ENCODE measurements at regions not wholly inside any gene's neighbourhood (a gene's known extent, or its start where the extent isn't known, plus 50 kb on each side); places are given as distances from the start of the nearest gene placed in this dataset.

GRCh38 chr21:38660333-38661196 is 145.2 kb upstream of the ETS2 start:
- no peak for DNase-seq

GRCh38 chr21:38661197-38661871 is 144.4 kb upstream of the ETS2 start:
- no peak for DNase-seq

GRCh38 chr21:38661889-38662568 is 143.7 kb upstream of the ETS2 start:
- no peak for DNase-seq

- DNase-seq: no peak
Observed at GRCh38 chr21:38663282-38663681, 142.4 kb upstream of the ETS2 start.

GRCh38 chr21:38664315-38664714 is 141.4 kb upstream of the ETS2 start:
- no peak for DNase-seq

- no peak for DNase-seq
Observed at GRCh38 chr21:38664841-38665240, 140.9 kb upstream of the ETS2 start.

GRCh38 chr21:38667291-38667870 is 138.3 kb upstream of the ETS2 start:
- no peak for DNase-seq

- DNase-seq: no peak
Observed at GRCh38 chr21:38668067-38668466, 137.7 kb upstream of the ETS2 start.

GRCh38 chr21:38668541-38668940 is 137.2 kb upstream of the ETS2 start:
- no peak for DNase-seq

GRCh38 chr21:38669186-38669585 is 136.5 kb upstream of the ETS2 start:
- no peak for DNase-seq

GRCh38 chr21:38670861-38671260 is 134.9 kb upstream of the ETS2 start:
- no peak for DNase-seq

GRCh38 chr21:38671773-38672172 is 134.0 kb upstream of the ETS2 start:
- DNase-seq: no peak

- DNase-seq: no peak
Observed at GRCh38 chr21:38675182-38675824, 130.4 kb upstream of the ETS2 start.

- no peak for DNase-seq
Observed at GRCh38 chr21:38678827-38679226, 126.9 kb upstream of the ETS2 start.

- no peak for DNase-seq
Observed at GRCh38 chr21:38679534-38679933, 126.2 kb upstream of the ETS2 start.

GRCh38 chr21:38680401-38680800 is 125.3 kb upstream of the ETS2 start:
- no peak for DNase-seq

- DNase-seq: no peak
Observed at GRCh38 chr21:38683222-38683621, 122.5 kb upstream of the ETS2 start.

GRCh38 chr21:38688068-38688467 is 117.7 kb upstream of the ETS2 start:
- no peak for DNase-seq

GRCh38 chr21:38691631-38692030 is 114.1 kb upstream of the ETS2 start:
- no peak for DNase-seq

GRCh38 chr21:38696579-38696978 is 109.2 kb upstream of the ETS2 start:
- no peak for DNase-seq

GRCh38 chr21:38699048-38699447 is 106.7 kb upstream of the ETS2 start:
- no peak for DNase-seq

- no peak for DNase-seq
Observed at GRCh38 chr21:38702196-38702595, 103.5 kb upstream of the ETS2 start.

- no peak for DNase-seq
Observed at GRCh38 chr21:38709876-38710275, 95.9 kb upstream of the ETS2 start.

All from stimulated activated CD4-positive, alpha-beta T cell treated with anti-CD3 and anti-CD28 coated beads, Interleukin-1b, Interleukin-23, amount 100 ng/mL, for 48 hours (primary cell).